HCEC 1CT (cell line): ENCODE measurements at regions not wholly inside any gene's neighbourhood (a gene's known extent, or its start where the extent isn't known, plus 50 kb on each side); places are given as distances from the start of the nearest gene placed in this dataset.
A peak's percentile ranks its signal among the peaks of the same experiment; 100 is the strongest.

Experiments
- DNase-seq: peaks from one replicate; pipeline ENCODE4 v3.0.0-alpha.2; 2017

GRCh38 chr3:124201226-124201625 is 209.3 kb upstream of the ROPN1 start:
- no peak for DNase-seq

- no peak for DNase-seq
Measured at GRCh38 chr3:124201786-124202185, 209.9 kb upstream of the ROPN1 start.

- DNase-seq, result no peak
Measured at GRCh38 chr3:124202754-124203153, 210.8 kb upstream of the ROPN1 start.

- no peak for DNase-seq
Measured at GRCh38 chr3:124203292-124203691, 211.4 kb upstream of the ROPN1 start.

GRCh38 chr3:124206225-124207055 is 214.5 kb upstream of the ROPN1 start:
- no peak for DNase-seq

- no peak for DNase-seq
Measured at GRCh38 chr3:124207077-124207476, 215.2 kb upstream of the ROPN1 start.

- no peak for DNase-seq
Measured at GRCh38 chr3:124207873-124208485, 216.1 kb upstream of the ROPN1 start.

- no peak for DNase-seq
Measured at GRCh38 chr3:124209426-124209825, 217.5 kb upstream of the ROPN1 start.

GRCh38 chr3:124210899-124211298 is 219.0 kb upstream of the ROPN1 start:
- no peak for DNase-seq

- no peak for DNase-seq
Measured at GRCh38 chr3:124213641-124214040, 221.7 kb upstream of the ROPN1 start.

- DNase-seq, result peak; percentile 29
Measured at GRCh38 chr3:124217542-124217941, 225.6 kb upstream of the ROPN1 start.

GRCh38 chr3:124221422-124221821 is 229.5 kb upstream of the ROPN1 start:
- peak; percentile 10 for DNase-seq

GRCh38 chr3:124223853-124224252 is 231.9 kb upstream of the ROPN1 start:
- no peak for DNase-seq

GRCh38 chr3:124227150-124227630 is 235.3 kb upstream of the ROPN1 start:
- no peak for DNase-seq

- DNase-seq, result no peak
Measured at GRCh38 chr3:124229420-124229819, 237.5 kb upstream of the ROPN1 start.

GRCh38 chr3:124229836-124230235 is 237.9 kb upstream of the ROPN1 start:
- DNase-seq, result no peak

GRCh38 chr3:124230432-124230831 is 238.5 kb upstream of the ROPN1 start:
- no peak for DNase-seq

GRCh38 chr3:124230998-124231397 is 239.1 kb upstream of the ROPN1 start:
- DNase-seq, result no peak

GRCh38 chr3:124234852-124235252 is 242.9 kb upstream of the ROPN1 start:
- DNase-seq, result no peak

GRCh38 chr3:124235446-124235845 is 243.5 kb upstream of the ROPN1 start:
- no peak for DNase-seq

- DNase-seq, result no peak
Measured at GRCh38 chr3:124243177-124243859, 251.4 kb upstream of the ROPN1 start.

- DNase-seq, result no peak
Measured at GRCh38 chr3:124246376-124246775, 254.5 kb upstream of the ROPN1 start.

- peak; percentile 28 for DNase-seq
Measured at GRCh38 chr3:124246949-124247348, 255.0 kb upstream of the ROPN1 start.
